ENCODE measurements at regions not wholly inside any gene's neighbourhood (a gene's known extent, or its start where the extent isn't known, plus 50 kb on each side); places are given as distances from the start of the nearest gene placed in this dataset.

GRCh38 chr2:156004459-156004858 lies 328.1 kb downstream of the NR4A2 start:
- in situ Hi-C loops (cut with MboI): no loop called here
- H3K4me1 ChIP-seq (replicated peaks in 1 of 2; ENCODE audit: control insufficient read depth in 2 of 2, insufficient read depth in 2 of 2, low read length in 2 of 2): peaks cover 0 to 6% of the 10 kb centered on the region in 2 experiments; a peak in 1 of 5 replicates
- FAIRE-seq: no peak
- H3K4me2 ChIP-seq (ENCODE audit: insufficient read depth, low read length): no peak overlapping the region
- H3K9me1 ChIP-seq (ENCODE audit: control insufficient read depth, insufficient read depth, low read length): no peaks in the 10 kb centered on the region
- H3K36me3 ChIP-seq (ENCODE audit: control insufficient read depth, insufficient read depth, low read length): no peaks in the 10 kb centered on the region
- no peak overlapping the region for H3K27ac ChIP-seq (ENCODE audit: extremely low read depth, low read depth, low read length)
- no peak for ATAC-seq
- CTCF ChIA-PET (ENCODE audit: low intra/inter-chr PET ratio): no interaction called here
- H4K20me1 ChIP-seq (replicated peaks; ENCODE audit: control insufficient read depth, insufficient read depth, low read length): no peaks in the 10 kb centered on the region
- H3K27me3 ChIP-seq (ENCODE audit: control insufficient read depth in 2 of 2, insufficient read depth in 2 of 2, low read length in 2 of 2): no peaks in the 10 kb centered on the region
- no TSS peak for BruUV-seq (replicated peaks)
- H3K79me2 ChIP-seq (ENCODE audit: control insufficient read depth, insufficient read depth, low read length): no peaks in the 10 kb centered on the region
- DNase-seq (ENCODE audit: extremely low read depth in 1 of 4, low spot score in 3 of 4): no peak
- H3K4me3 ChIP-seq: no peak overlapping the region
- H2AFZ ChIP-seq (ENCODE audit: low read depth, low read length): no peak overlapping the region
- POLR2A ChIA-PET: no interaction called here
- intact Hi-C loops (cut with micrococcal nuclease): no loop called here
- H3K9me3 ChIP-seq (replicated peaks; ENCODE audit: control insufficient read depth, insufficient read depth, low read depth, low read length): no peaks in the 10 kb centered on the region
- no peak overlapping the region for H3K9ac ChIP-seq (ENCODE audit: insufficient read depth in 1 of 2, low read depth in 2 of 2, low read length in 2 of 2)
- TF ChIP-seq GATAD2B (IDR thresholded peaks at IDR 0.05; ENCODE audit: borderline replicate concordance) (no peak), CBX2 (IDR thresholded peaks at IDR 0.05; ENCODE audit: insufficient read depth, low read length, poor library complexity, severe bottlenecking) (no peak), MITF (IDR thresholded peaks at IDR 0.05) (no peak), ESRRA (IDR thresholded peaks at IDR 0.05; ENCODE audit: borderline replicate concordance, low read depth) (no peak), ZNF583 (CRISPR knock-in tag; IDR thresholded peaks at IDR 0.05) (no peak), ZBTB11 (CRISPR knock-in tag; IDR thresholded peaks at IDR 0.05) (no peak), RBM14 (IDR thresholded peaks at IDR 0.05; ENCODE audit: borderline replicate concordance, insufficient read depth, low read depth, low read length) (no peak)
- WGBS (ENCODE audit: insufficient coverage, low coverage, missing lambda C conversion rate): 9% methylated on average over 5 of the region's 5 CpGs

All from K562 (cell line).